K562 (cell line): ENCODE measurements at regions not wholly inside any gene's neighbourhood (a gene's known extent, or its start where the extent isn't known, plus 50 kb on each side); places are given as distances from the start of the nearest gene placed in this dataset.

Experiments used
- ATAC-seq: fragments of 200-7000 bp; cut with Tn5 transposase; 3 replicates; pipeline ENCODE4 v1.9.1; 2020; ENCODE audit warnings: moderate library complexity
- BruUV-seq: library from RNA; stranded (reverse); fragments of 400-500 nt; replicated peaks from 2 replicates; lab custom pipeline; 2021; lab: Mats Ljungman, UMichigan
- CTCF ChIA-PET: fragments of 300-600 bp; formaldehyde crosslinking; extraction: SDS; loops from one replicate; lab custom pipeline; 2021; ENCODE audit warnings: low intra/inter-chr PET ratio; lab: Yijun Ruan, JAX
- POLR2A ChIA-PET: fragments of 300-600, 350-650 bp; sonication (Branson Sonifier 250); formaldehyde crosslinking; extraction: SDS; loops from one replicate; lab custom pipeline; 2021; ENCODE audit warnings: antibody characterized with exemption, inconsistent platforms; lab: Yijun Ruan, JAX
- DNase-seq, 4 experiments: peaks; one replicate each; pipeline versions ENCODE4 v3.0.0 to v3.0.0-alpha.2; 2011 to 2018; ENCODE audit warnings: low spot score in 3 of 4, mixed read lengths in 3 of 4; ENCODE audit errors: extremely low read depth in 1 of 4
- FAIRE-seq: peaks from 2 replicates; lab custom pipeline; 2011; peaks lifted over from hg19 to GRCh38; lab: Jason Lieb, UNC
- H2AFZ ChIP-seq: 2 replicates; pipeline ENCODE4 v1.6.0; 2011; ENCODE audit warnings: low read depth, low read length, control low read depth, inconsistent platforms
- H3K27ac ChIP-seq: fragments of 200-600 bp; 3 replicates; pipeline ENCODE4 v1.8.0; 2011; ENCODE audit warnings: low read depth, mild to moderate bottlenecking, control low read depth, inconsistent platforms, low read length, moderate library complexity, mixed read lengths; ENCODE audit errors: extremely low read depth
- H3K27me3 ChIP-seq, 2 experiments: fragments of 300-600 bp in 1 of 2; 2 replicates in 1 of 2; 3 replicates in 1 of 2; pipeline versions ENCODE4 v1.6.0 to v1.8.0; 2011; ENCODE audit warnings: inconsistent platforms in 2 of 2, low read length in 2 of 2, mild to moderate bottlenecking in 1 of 2, mixed read lengths in 1 of 2, moderate library complexity in 1 of 2; ENCODE audit not compliant: control insufficient read depth in 2 of 2, insufficient read depth in 2 of 2
- H3K36me3 ChIP-seq: fragments of 300-600 bp; 3 replicates; pipeline ENCODE4 v1.8.0; 2011; ENCODE audit warnings: mild to moderate bottlenecking, low read length, inconsistent platforms; ENCODE audit not compliant: control insufficient read depth, insufficient read depth
- H3K4me1 ChIP-seq, 2 experiments: fragments of 200-600 bp in 1 of 2; replicated peaks in 1 of 2; 2 replicates in 1 of 2; 3 replicates in 1 of 2; pipeline versions ENCODE4 v1.5.1 to v1.8.0; 2011; ENCODE audit warnings: inconsistent platforms in 2 of 2, low read length in 2 of 2, mild to moderate bottlenecking in 1 of 2, mixed read lengths in 1 of 2, moderate library complexity in 1 of 2; ENCODE audit not compliant: control insufficient read depth in 2 of 2, insufficient read depth in 2 of 2
- H3K4me2 ChIP-seq: 2 replicates; pipeline ENCODE4 v1.6.1; 2011; ENCODE audit warnings: low read length, control low read depth, inconsistent platforms, mixed read lengths; ENCODE audit not compliant: insufficient read depth
- H3K4me3 ChIP-seq: fragments of 200-600 bp; sonication (generic), shearing (Covaris generic); 2 replicates; pipeline ENCODE4 v1.5.1; 2016; ENCODE audit warnings: control low read depth, inconsistent platforms
- H3K79me2 ChIP-seq: fragments of 200-600 bp; 3 replicates; pipeline ENCODE4 v1.8.0; 2011; ENCODE audit warnings: low read length, inconsistent platforms; ENCODE audit not compliant: control insufficient read depth, insufficient read depth
- H3K9ac ChIP-seq, 2 experiments: 2 replicates each; pipeline versions ENCODE4 v1.6.0 to v1.6.1; 2011; ENCODE audit warnings: low read depth in 2 of 2, low read length in 2 of 2, control low read depth in 1 of 2, inconsistent platforms in 1 of 2, mild to moderate bottlenecking in 1 of 2, mixed read lengths in 1 of 2; ENCODE audit not compliant: insufficient read depth in 1 of 2
- H3K9me1 ChIP-seq: one replicate; pipeline ENCODE4 v1.6.0; 2011; ENCODE audit warnings: inconsistent platforms, mild to moderate bottlenecking, low read length, moderate library complexity; ENCODE audit not compliant: control insufficient read depth, insufficient read depth
- H3K9me3 ChIP-seq: replicated peaks from 2 replicates; pipeline ENCODE4 v1.5.1; 2011; ENCODE audit warnings: low read depth, low read length, inconsistent platforms; ENCODE audit not compliant: control insufficient read depth, insufficient read depth
- H4K20me1 ChIP-seq: replicated peaks from 2 replicates; pipeline ENCODE4 v1.6.1; 2011; ENCODE audit warnings: low read length, inconsistent platforms, mixed read lengths; ENCODE audit not compliant: control insufficient read depth, insufficient read depth
- C11orf30 ChIP-seq: fragments of 450-650 bp; IDR thresholded peaks from 2 replicates; pipeline ENCODE4 v1.6.1; 2016; ENCODE audit warnings: low read depth, mild to moderate bottlenecking
- CAMTA2 ChIP-seq: fragments of 250-450 bp; sonication (Bioruptor Pico); conservative IDR thresholded peaks from 2 replicates; pipeline ENCODE4 v1.5.1; 2022
- CREM ChIP-seq: IDR thresholded peaks from 2 replicates; pipeline ENCODE4 v1.6.1; 2014; ENCODE audit warnings: antibody characterized with exemption, low read depth
- FOXA3 ChIP-seq, 2 experiments: fragments of 450-650 bp in 1 of 2; sonication (generic) in 1 of 2; formaldehyde crosslinking; IDR thresholded peaks in 1 of 2; conservative IDR thresholded peaks in 1 of 2; 2 replicates each; pipeline versions ENCODE4 v1.4.0 to v1.8.0; 2020 to 2022; ENCODE audit warnings: mild to moderate bottlenecking in 2 of 2, missing genetic modification reagents in 1 of 2
- HNRNPLL ChIP-seq: fragments of 200-400 bp; formaldehyde crosslinking; IDR thresholded peaks from 2 replicates; pipeline ENCODE4 v1.6.1; 2017; ENCODE audit warnings: low read length, low read depth, mild to moderate bottlenecking; ENCODE audit not compliant: poor library complexity, severe bottlenecking
- JUND ChIP-seq, 2 experiments: IDR thresholded peaks; 2 replicates in 1 of 2; 3 replicates in 1 of 2; pipeline ENCODE4 v1.6.1; 2011; ENCODE audit warnings: borderline replicate concordance in 2 of 2, low read depth in 2 of 2, low read length in 2 of 2, improper control_type of control experiment in 1 of 2, missing biosample characterization in 1 of 2, missing genetic modification characterization in 1 of 2, missing genetic modification reagents in 1 of 2
- KHSRP ChIP-seq: fragments of 450-650 bp; IDR thresholded peaks from 2 replicates; pipeline ENCODE4 v1.6.1; 2017
- NR2F6 ChIP-seq: fragments of 450-650 bp; formaldehyde crosslinking; IDR thresholded peaks from 2 replicates; pipeline ENCODE4 v1.4.0; 2020; ENCODE audit warnings: mild to moderate bottlenecking
- PHB2 ChIP-seq: fragments of 450-650 bp; IDR thresholded peaks from 2 replicates; pipeline ENCODE4 v1.6.1; 2017; ENCODE audit warnings: low read depth
- RBM39 ChIP-seq: fragments of 200-400 bp; formaldehyde crosslinking; optimal IDR thresholded peaks from 2 replicates; pipeline ENCODE3; 2018; ENCODE audit warnings: low read depth, low read length
- SP1 ChIP-seq: sonication (generic); formaldehyde crosslinking; IDR thresholded peaks from 2 replicates; pipeline ENCODE4 v1.8.1; 2022; ENCODE audit warnings: mild to moderate bottlenecking, missing genetic modification reagents
- U2AF2 ChIP-seq: fragments of 200-400 bp; formaldehyde crosslinking; optimal IDR thresholded peaks from 2 replicates; pipeline ENCODE3; 2017; ENCODE audit warnings: low read depth, mild to moderate bottlenecking, low read length
- WGBS: fragments of 100-300 bp; shearing (Covaris generic); methylation state at CpG from one replicate; pipeline ENCODE4 v1.1.6; 2016; ENCODE audit warnings: low coverage, mixed read lengths; ENCODE audit not compliant: insufficient coverage; ENCODE audit errors: missing lambda C conversion rate; 5-methylcytosine and 5-hydroxymethylcytosine counted together
- in situ Hi-C: fragments of 300-500 bp; cut with MboI; formaldehyde crosslinking; loops from 4 replicates; pipeline ENCODE4 v1.15.0; 2018; ENCODE audit warnings: inconsistent platforms, mixed read lengths
- intact Hi-C: fragments of 100-400 bp; cut with micrococcal nuclease; formaldehyde crosslinking; loops from 2 replicates; pipeline ENCODE4 v1.14.2; 2022
- TF ChIP-seq, protein P1 (sequence below), 2 experiments: fragments of 450-650 bp; formaldehyde crosslinking in 1 of 2; IDR thresholded peaks; 2 replicates each; pipeline versions ENCODE4 v1.4.0 to v1.6.1; 2014 to 2020; ENCODE audit warnings: mild to moderate bottlenecking in 2 of 2, borderline replicate concordance in 1 of 2, low read depth in 1 of 2

DNA sequence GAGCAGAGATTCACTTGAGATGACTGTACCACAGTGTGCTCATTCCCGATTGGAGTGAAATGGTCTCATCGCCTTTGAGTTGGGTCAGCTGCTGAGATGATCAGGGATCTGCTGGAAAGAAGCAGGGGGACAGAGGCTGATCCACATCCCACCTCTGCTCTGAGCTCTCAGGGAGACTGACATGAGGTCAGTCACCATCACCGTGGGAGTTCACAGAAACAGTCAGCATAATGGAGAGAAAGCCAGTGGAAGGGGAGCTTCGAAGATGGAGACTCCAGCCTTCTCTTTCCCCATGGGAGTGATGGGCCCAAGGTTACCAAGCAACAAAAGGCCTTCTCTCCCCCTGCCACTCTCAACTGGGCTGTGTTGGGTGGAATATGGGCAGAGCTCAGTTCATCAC is 276.4 kb downstream of the CDK5RAP2 start:
- no peak for FAIRE-seq

More for the DNA sequence above, 276.4 kb downstream of the CDK5RAP2 start:
- CTCF ChIA-PET: no interaction called here
- 1% methylated on average over 4 of the region's 4 CpGs for WGBS
- TF ChIP-seq, protein P1, sequence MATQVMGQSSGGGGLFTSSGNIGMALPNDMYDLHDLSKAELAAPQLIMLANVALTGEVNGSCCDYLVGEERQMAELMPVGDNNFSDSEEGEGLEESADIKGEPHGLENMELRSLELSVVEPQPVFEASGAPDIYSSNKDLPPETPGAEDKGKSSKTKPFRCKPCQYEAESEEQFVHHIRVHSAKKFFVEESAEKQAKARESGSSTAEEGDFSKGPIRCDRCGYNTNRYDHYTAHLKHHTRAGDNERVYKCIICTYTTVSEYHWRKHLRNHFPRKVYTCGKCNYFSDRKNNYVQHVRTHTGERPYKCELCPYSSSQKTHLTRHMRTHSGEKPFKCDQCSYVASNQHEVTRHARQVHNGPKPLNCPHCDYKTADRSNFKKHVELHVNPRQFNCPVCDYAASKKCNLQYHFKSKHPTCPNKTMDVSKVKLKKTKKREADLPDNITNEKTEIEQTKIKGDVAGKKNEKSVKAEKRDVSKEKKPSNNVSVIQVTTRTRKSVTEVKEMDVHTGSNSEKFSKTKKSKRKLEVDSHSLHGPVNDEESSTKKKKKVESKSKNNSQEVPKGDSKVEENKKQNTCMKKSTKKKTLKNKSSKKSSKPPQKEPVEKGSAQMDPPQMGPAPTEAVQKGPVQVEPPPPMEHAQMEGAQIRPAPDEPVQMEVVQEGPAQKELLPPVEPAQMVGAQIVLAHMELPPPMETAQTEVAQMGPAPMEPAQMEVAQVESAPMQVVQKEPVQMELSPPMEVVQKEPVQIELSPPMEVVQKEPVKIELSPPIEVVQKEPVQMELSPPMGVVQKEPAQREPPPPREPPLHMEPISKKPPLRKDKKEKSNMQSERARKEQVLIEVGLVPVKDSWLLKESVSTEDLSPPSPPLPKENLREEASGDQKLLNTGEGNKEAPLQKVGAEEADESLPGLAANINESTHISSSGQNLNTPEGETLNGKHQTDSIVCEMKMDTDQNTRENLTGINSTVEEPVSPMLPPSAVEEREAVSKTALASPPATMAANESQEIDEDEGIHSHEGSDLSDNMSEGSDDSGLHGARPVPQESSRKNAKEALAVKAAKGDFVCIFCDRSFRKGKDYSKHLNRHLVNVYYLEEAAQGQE (IDR thresholded peaks at IDR 0.05; ENCODE audit: borderline replicate concordance): no peak
- TF ChIP-seq, protein P1 (CRISPR knock-in tag; IDR thresholded peaks at IDR 0.05; ENCODE audit: low read depth): no peak
- TF ChIP-seq FOXA3 (CRISPR knock-in tag; conservative IDR thresholded peaks at IDR 0.05 in 1 of 2, IDR thresholded peaks at IDR 0.05 in 1 of 2) (no peak), CAMTA2 (no peak), CREM (no peak), NR2F6 (CRISPR knock-in tag) (no peak), HNRNPLL (no peak), PHB2 (no peak), U2AF2 (no peak), KHSRP (no peak), JUND (IDR thresholded peaks at IDR 0.05; ENCODE audit: borderline replicate concordance, low read depth, low read length) (no peak), JUND (tag; IDR thresholded peaks at IDR 0.05; ENCODE audit: borderline replicate concordance, low read depth, low read length) (no peak), RBM39 (no peak), SP1 (CRISPR knock-in tag) (no peak), C11orf30 (no peak)
- TF ChIP-seq, all 486 proteins: peak for 0
- H3K79me2 ChIP-seq: no peaks in the 10 kb centered on the region
- H3K4me2 ChIP-seq: no peak overlapping the region
- ATAC-seq (no peak), DNase-seq (no peak)
- H3K9ac ChIP-seq: no peak overlapping the region
- H3K9me3 ChIP-seq: no peaks in the 10 kb centered on the region
- no peak overlapping the region for H3K4me3 ChIP-seq
- no peaks in the 10 kb centered on the region for H3K9me1 ChIP-seq
- no peak overlapping the region for H3K27ac ChIP-seq
- H3K27me3 ChIP-seq: peaks cover 0 to 9% of the 10 kb centered on the region in 2 experiments; a peak in 1 of 5 replicates
- no TSS peak for BruUV-seq
- intact Hi-C loops (no loop called here), in situ Hi-C loops (no loop called here)
- H2AFZ ChIP-seq: no peak overlapping the region
- no peaks in the 10 kb centered on the region for H3K36me3 ChIP-seq
- no peaks in the 10 kb centered on the region for H3K4me1 ChIP-seq
- POLR2A ChIA-PET: interaction anchor here (1.3 kb wide), 1 partner anchor 10 kb away, joined by 3 read pairs; no protein-coding TSS in a partner anchor
- H4K20me1 ChIP-seq: no peaks in the 10 kb centered on the region
